HUES48 (cell line): ENCODE measurements at regions not wholly inside any gene's neighbourhood (a gene's known extent, or its start where the extent isn't known, plus 50 kb on each side); places are given as distances from the start of the nearest gene placed in this dataset.
"Not testable (repeated sequence)": the region's sequence is repeated elsewhere in the genome, so short reads cannot be mapped to it uniquely, and the experiment has no call there.

Experiments
- H3K27ac ChIP-seq: one replicate; pipeline ENCODE4 v1.7.0; 2013; ENCODE audit warnings: low read depth, low read length, inconsistent platforms
- H3K27me3 ChIP-seq: 2 replicates; pipeline ENCODE4 v1.6.1; 2013; ENCODE audit warnings: mild to moderate bottlenecking, low read length; ENCODE audit not compliant: control insufficient read depth, insufficient read depth
- H3K36me3 ChIP-seq: 2 replicates; pipeline ENCODE4 v1.6.1; 2013; ENCODE audit warnings: low read length; ENCODE audit not compliant: control insufficient read depth, insufficient read depth
- H3K4me1 ChIP-seq: 2 replicates; pipeline ENCODE4 v1.6.1; 2013; ENCODE audit warnings: mild to moderate bottlenecking, low read length; ENCODE audit not compliant: control insufficient read depth, insufficient read depth
- H3K4me3 ChIP-seq: 2 replicates; pipeline ENCODE4 v1.5.1; 2013; ENCODE audit warnings: mild to moderate bottlenecking, low read depth, low read length
- H3K9ac ChIP-seq: 2 replicates; pipeline ENCODE4 v1.6.1; 2013; ENCODE audit warnings: mild to moderate bottlenecking, low read depth, low read length, moderate library complexity
- H3K9me3 ChIP-seq: 2 replicates; pipeline ENCODE4 v1.6.1; 2013; ENCODE audit warnings: low read length; ENCODE audit not compliant: control insufficient read depth, insufficient read depth

DNA sequence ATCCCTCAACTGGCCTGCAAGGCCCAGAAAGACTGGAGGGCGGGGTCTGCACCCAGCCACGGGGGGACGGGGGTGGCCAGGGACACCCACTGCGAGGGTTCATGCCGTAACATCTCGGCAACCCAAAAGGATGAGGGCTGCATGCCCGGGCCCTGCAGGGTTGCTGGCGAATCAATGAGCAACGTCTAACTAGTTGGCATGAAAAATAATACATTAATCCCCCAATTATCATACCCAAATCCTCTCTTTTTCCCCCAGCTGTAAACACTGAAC is 232.2 kb downstream of the TUBA3C start:
- H3K4me3 ChIP-seq, result no peak overlapping the region
- no peak overlapping the region for H3K9ac ChIP-seq
- H3K36me3 ChIP-seq, result no peaks in the 10 kb centered on the region
- no peaks in the 10 kb centered on the region for H3K27me3 ChIP-seq
- no peaks in the 10 kb centered on the region for H3K4me1 ChIP-seq
- H3K9me3 ChIP-seq, result peaks cover 99% of the 10 kb centered on the region
- H3K27ac ChIP-seq, result no peak overlapping the region

DNA sequence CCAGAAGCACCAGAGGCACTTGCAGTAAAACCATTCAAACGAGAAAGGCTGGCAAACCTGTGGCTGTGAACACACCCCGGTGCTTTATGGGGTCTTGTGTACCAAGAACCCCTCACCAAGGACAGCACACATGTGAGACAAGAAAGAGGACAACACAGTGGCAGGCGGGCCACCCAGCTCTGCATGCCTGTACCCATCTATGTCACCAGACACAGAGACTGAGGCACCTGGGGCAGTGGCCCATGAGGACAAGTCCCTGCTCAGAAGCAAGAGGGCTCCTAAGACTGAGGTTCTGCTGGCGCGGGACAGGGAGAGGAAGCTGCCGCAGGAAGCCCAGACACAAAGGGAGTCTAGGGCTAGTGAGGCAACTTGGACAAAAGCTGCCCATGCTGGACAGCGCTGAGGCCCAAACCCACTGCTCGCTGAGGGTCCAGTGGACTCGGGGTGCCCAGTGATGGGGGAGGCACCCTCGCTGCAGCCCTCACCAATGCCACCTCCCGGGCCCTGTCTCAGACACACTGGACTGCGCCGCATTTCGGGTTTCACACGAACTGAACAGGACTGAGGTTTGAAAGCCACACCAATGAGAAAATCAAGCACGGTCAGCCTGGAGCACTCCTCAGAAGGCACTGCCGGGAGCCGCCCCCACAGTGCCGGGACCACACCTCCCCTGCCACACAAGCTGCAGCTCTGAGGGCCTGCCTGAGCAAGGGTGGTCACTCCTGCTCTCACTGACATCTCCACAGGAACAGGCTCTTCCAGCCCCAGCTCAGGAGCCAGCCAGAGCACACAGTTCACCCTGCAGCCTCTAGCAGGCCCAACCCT is 232.7 kb downstream of the TUBA3C start:
- H3K36me3 ChIP-seq, result no peaks in the 10 kb centered on the region
- H3K4me1 ChIP-seq, result no peaks in the 10 kb centered on the region
- H3K9me3 ChIP-seq, result peaks cover 99% of the 10 kb centered on the region
- no peak overlapping the region for H3K4me3 ChIP-seq
- no peak overlapping the region for H3K9ac ChIP-seq
- H3K27ac ChIP-seq, result no peak overlapping the region
- H3K27me3 ChIP-seq, result no peaks in the 10 kb centered on the region

DNA sequence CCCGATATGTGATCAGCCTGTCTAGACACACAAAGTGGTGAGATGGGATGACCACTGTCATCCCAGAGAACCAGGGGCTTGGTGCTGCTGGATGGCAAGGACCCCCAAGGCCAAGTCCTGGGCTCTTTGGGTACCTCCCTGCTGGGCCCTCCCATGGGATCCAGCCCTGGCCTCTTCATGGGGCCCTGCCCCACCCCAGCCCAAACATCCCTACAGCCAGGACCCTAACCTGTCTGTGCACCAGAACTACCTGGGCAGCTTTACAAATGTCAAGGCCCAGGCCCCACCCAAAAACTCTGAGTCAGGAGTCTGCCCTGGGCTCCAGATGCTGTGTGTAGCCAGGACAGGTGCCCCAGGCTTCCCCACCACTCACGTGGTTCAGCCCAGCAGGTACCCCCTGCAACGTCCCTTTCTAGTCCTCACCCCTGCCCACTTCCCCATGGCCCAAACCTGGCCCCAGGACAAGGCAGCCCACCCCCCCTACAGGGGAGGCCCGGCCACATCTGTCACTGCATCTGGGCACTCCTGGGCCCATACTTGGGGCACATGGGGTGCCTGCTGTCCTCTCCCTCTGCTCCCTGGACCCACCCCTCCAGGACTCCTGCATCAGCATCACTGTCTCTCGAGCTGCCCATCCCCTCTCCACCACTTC is 233.5 kb downstream of the TUBA3C start:
- Histone ChIP-seq H3K36me3 (no peaks in the 10 kb centered on the region), H3K4me1 (no peaks in the 10 kb centered on the region), H3K9ac (no peak overlapping the region), H3K27me3 (no peaks in the 10 kb centered on the region), H3K9me3 (peaks cover 100% of the 10 kb centered on the region), H3K27ac (no peak overlapping the region), H3K4me3 (no peak overlapping the region)

DNA sequence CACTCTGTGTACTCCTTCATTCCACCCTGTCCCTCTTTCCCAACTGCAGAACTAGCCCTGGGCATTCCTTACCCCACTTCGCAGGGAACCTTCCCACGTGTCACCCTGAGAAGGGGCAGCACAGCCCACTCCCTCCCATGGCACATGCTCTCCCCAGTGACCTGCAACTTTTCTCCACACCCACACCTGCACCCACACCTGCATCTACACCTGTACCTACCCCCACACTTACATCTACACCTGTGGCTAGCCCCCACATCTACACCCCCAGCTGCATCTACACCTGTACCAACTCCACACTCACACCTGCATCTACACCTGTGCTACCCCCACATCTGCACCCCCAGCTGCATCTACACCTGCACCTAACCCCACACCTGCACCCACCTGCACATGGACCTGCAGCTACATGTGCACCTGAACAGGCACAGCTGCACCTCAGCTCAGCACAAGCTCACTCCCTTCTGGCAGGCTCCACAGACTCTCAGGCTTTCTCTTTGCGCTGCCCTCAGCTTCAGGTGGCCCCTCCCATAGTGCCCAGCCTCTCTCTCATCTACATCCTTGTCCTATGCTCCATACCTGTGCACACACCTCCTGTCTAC is 234.1 kb downstream of the TUBA3C start:
- Histone ChIP-seq H3K36me3 (no peaks in the 10 kb centered on the region), H3K9me3 (peaks cover 100% of the 10 kb centered on the region), H3K27ac (no peak overlapping the region), H3K27me3 (no peaks in the 10 kb centered on the region), H3K9ac (no peak overlapping the region), H3K4me3 (no peak overlapping the region), H3K4me1 (no peaks in the 10 kb centered on the region)

DNA sequence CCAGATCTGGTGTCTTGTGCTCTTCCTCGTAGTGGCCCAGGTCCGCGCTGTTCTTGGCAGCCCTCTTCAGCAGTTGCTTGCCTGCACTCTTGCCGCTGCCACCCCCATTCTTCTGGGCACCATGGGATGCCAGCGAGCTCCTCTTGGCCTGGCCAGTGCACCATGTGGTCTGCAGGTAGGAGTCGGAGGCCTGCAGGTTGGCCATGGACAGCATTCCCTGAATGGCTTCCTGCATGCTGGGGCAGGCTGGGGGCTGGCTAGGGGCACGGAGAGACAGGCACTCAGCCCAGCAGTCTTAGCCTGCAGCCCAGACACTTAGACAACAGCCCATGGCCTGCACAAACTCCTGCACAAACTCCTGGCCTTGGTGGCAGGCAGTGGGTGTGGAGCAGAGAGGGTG is 234.9 kb downstream of the TUBA3C start:
- Histone ChIP-seq H3K27ac (no peak overlapping the region), H3K36me3 (no peaks in the 10 kb centered on the region), H3K9me3 (peaks cover 100% of the 10 kb centered on the region), H3K4me3 (no peak overlapping the region), H3K9ac (no peak overlapping the region), H3K27me3 (no peaks in the 10 kb centered on the region), H3K4me1 (no peaks in the 10 kb centered on the region)

DNA sequence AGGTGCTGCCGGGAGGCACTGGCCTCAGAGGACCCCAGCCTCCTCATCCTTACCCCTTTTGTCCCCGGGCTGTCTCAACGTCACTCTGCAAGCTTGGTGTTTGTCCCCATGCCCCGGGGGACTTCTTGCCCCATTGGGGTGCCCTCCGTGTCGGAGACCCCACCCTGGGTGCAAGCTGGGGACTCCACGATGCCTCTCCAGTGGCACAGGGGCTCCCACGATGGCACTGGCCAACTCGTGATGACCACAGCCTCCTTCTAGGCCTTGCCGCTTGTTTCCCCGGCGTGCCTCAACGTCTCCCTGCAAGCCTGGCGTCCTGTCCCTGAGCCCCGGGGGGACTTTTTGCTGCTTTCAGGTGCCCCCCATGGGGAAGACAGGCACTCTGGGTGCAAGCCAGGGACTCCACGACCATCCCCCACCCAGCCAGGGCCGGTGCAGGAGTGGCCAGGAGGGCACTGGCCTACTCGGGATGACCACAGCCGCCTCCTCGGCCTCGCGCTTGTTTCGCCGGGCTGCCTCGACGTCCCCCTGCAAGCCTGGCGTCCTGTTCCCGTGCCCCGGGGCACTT is 237.0 kb downstream of the TUBA3C start:
- Histone ChIP-seq H3K4me3 (no peak overlapping the region), H3K9me3 (peaks cover 92% of the 10 kb centered on the region), H3K9ac (no peak overlapping the region), H3K4me1 (no peaks in the 10 kb centered on the region), H3K36me3 (no peaks in the 10 kb centered on the region), H3K27me3 (no peaks in the 10 kb centered on the region), H3K27ac (no peak overlapping the region)

DNA sequence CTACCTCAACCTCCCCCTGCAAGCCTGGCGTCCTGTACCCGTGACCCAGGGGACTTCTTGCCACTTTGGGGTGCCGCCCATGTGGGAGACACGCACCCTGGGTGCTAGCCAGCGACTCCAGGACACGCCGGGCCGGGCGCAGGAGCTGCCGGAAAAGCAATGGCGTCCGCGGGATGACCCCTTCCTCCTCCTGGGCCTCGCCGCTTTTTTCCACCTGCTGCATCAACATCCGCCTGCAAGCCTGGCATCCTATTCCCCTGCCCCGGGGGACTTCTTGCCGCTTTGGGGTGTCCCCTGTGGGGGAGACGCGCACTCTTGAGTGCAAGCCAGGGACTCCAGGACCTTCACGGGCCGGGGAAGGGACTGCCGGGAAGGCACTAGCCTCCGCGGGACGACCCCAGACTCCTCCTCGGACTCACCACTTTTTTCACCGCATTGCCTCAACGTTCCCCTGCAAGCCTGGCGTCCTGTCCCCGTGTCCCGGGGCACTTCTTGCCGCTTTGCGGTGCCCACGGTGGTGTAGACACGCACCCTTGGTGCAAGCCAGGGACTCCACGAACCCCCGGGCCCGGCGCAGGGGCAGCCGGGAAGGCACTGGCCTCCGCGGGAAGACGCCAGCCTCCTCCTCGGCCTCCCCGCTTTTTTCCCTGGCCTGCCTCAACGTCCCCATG is 237.8 kb downstream of the TUBA3C start:
- Histone ChIP-seq H3K36me3 (no peaks in the 10 kb centered on the region), H3K27ac (no peak overlapping the region), H3K27me3 (no peaks in the 10 kb centered on the region), H3K4me3 (no peak overlapping the region), H3K9ac (no peak overlapping the region), H3K9me3 (peaks cover 87% of the 10 kb centered on the region), H3K4me1 (no peaks in the 10 kb centered on the region)

DNA sequence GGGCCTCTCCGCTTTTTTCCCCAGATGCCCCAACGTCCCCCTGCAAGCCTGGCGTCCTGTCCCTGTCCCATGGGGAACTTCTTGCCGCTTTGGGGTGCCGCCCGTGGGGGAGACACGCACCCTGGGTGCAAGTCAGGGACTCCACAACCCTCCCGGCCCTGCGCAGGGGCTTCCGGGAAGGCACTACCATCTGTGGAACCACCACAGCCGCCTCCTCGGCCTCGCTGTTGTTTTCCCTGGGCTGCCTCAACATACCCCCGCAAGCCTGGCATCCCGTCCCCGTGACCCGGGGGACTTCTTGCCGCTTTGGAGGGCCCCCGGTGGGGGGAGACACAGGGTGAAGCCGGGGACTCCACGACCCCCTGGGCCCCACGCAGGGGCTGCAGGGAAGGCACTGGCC is 238.4 kb downstream of the TUBA3C start:
- Histone ChIP-seq H3K4me3 (no peak overlapping the region), H3K36me3 (no peaks in the 10 kb centered on the region), H3K27me3 (no peaks in the 10 kb centered on the region), H3K9ac (no peak overlapping the region), H3K27ac (no peak overlapping the region), H3K9me3 (peaks cover 87% of the 10 kb centered on the region), H3K4me1 (no peaks in the 10 kb centered on the region)

DNA sequence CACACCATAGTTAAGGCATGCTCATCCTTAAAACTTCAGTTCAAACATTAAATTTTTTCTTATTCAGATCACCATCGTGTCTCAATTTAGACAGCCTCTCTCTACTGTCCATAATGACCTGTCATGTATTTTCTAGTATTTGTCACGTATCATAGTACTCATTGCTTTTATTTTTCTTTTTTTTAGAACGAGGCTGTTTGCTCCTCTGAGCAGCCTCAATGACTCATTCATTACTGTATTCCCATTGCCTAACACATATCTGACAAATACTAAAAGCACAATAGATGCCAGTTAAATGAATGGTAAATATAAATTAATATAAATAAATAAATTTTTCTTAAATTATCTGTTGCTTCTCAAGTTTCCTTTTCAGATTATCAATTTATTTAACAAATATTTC is 245.5 kb downstream of the TUBA3C start:
- H3K27me3 ChIP-seq, result no peaks in the 10 kb centered on the region
- no peak overlapping the region for H3K27ac ChIP-seq
- H3K9me3 ChIP-seq, result peaks cover 79% of the 10 kb centered on the region
- H3K4me1 ChIP-seq, result no peaks in the 10 kb centered on the region
- H3K9ac ChIP-seq, result no peak overlapping the region
- no peak overlapping the region for H3K4me3 ChIP-seq
- H3K36me3 ChIP-seq, result no peaks in the 10 kb centered on the region

DNA sequence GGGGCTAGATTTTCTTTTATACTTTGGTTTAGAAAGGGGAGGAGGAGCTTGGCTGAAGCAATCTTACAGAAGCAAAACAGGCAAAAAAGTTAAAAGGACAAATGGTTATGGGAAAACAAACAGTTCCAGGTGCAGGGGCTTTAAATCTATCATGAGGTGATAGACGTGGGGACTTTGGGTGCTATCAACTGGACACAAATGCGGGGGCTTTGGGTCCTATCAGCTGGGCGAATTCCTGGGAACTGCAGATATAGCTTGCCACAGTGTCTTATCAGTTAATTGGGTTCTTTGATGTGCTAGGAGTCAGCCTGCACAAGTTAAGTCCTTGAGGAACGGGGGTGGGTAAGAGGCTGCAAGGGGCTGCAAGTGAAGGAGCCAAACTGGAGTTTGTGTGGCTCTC is 260.6 kb downstream of the TUBA3C start:
- Histone ChIP-seq H3K27me3 (no peaks in the 10 kb centered on the region), H3K27ac (no peak overlapping the region), H3K4me1 (no peaks in the 10 kb centered on the region), H3K9ac (no peak overlapping the region), H3K36me3 (no peaks in the 10 kb centered on the region), H3K9me3 (peaks cover 59% of the 10 kb centered on the region), H3K4me3 (no peak overlapping the region)

DNA sequence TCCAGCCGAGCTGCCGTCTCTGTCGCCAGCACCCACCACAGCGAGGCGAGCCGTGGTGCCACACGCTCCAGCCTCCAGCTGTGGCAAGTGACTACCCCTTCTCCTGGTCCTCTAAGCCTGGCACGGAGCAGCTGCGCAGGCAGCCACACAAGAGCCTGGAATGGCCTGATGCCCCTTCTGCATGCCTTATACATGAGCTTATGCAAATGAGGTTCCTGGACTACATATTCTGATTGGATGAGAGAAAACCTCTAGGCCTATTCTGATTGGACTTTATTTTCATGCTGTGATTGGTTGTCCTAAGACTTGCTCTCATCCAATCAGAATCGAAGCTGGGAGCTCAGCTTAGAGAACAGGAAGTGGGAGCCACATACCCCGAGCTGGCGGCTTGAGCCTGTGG is 276.5 kb downstream of the TUBA3C start:
- not testable (repeated sequence) for H3K4me1 ChIP-seq, H3K36me3 ChIP-seq, H3K4me3 ChIP-seq, H3K27me3 ChIP-seq, H3K9ac ChIP-seq, H3K27ac ChIP-seq
- peaks cover 36% of the 10 kb centered on the region for H3K9me3 ChIP-seq
